GM18870 (cell line): ENCODE measurements at regions not wholly inside any gene's neighbourhood (a gene's known extent, or its start where the extent isn't known, plus 50 kb on each side); places are given as distances from the start of the nearest gene placed in this dataset.

Source experiments
- ATAC-seq: cut with Tn5 transposase; IDR thresholded peaks from one replicate; pipeline ENCODE4 v1.9.1; 2021; ENCODE audit warnings: moderate library complexity; ENCODE audit not compliant: unreplicated experiment

- ATAC-seq = no peak
Measured at GRCh38 chr2:128467321-128467969, 148.8 kb upstream of the HS6ST1 start.

DNA sequence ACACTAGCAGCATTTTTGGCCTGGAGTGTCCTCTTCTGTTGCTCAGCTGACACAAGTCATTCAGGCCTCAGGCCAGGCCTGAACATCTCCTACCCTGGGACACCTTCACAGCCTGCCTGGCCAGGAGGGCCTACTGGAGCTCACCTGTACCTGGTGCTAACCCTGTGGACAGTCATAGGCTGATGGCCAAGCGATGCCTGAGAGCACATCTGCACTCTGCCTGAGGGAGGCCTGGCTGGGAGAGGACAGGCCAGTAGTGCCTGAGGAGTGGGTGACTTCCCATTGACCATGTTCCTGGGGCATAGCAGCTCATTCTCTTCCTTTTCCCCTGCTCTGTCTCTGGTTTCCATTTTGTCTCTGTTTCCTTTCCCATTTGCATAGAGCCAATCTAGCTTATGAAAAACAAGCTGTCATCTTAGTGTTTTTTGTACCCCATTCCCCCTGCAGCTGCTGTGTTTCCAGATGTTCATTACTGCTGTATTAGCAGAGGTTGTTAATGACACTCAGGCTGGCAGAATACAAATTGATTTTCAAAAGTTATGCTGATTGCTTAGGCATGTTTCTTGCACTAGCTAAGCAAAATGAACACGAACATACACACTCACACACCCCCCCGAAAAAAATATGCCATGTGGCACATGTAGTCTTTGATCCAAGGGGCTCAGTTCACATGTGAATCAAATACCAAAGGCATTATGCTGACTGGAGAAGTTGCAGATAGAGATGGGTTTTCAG, 149.7 kb upstream of the HS6ST1 start:
- no peak for ATAC-seq

GRCh38 chr2:128469203-128469602, 150.5 kb upstream of the HS6ST1 start:
- ATAC-seq = no peak

- ATAC-seq = no peak
Measured at GRCh38 chr2:128469875-128470274, 151.2 kb upstream of the HS6ST1 start.

- peak; percentile 22 for ATAC-seq
Measured at GRCh38 chr2:128472789-128473174, 154.1 kb upstream of the HS6ST1 start.

- peak; percentile 57 for ATAC-seq
Measured at GRCh38 chr2:128473175-128474035, 154.7 kb upstream of the HS6ST1 start.

GRCh38 chr2:128474036-128474955, 155.6 kb upstream of the HS6ST1 start:
- ATAC-seq = no peak

GRCh38 chr2:128474962-128475361, 156.3 kb upstream of the HS6ST1 start:
- ATAC-seq = no peak

GRCh38 chr2:128475427-128476211, 157.0 kb upstream of the HS6ST1 start:
- no peak for ATAC-seq

GRCh38 chr2:128477026-128477820, 158.6 kb upstream of the HS6ST1 start:
- no peak for ATAC-seq

DNA sequence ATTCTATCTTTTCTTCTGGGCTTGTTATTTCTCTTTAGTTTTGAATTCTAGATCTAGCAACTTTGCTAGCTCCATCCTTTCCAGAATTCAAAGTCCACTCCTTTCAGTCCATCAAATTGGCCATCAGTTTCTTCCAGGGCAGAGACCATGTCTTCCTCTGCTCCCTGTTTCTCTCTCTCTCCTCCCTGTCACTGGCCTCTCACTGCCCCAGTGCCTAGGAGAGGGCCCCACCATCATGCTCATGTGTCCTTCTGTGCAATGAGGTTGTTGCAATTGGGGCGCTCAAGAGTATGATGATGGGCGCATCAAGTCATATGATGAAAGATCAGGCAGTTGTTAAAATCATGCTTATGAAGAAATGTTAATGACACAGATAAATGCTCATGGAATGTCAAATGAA, 159.2 kb upstream of the HS6ST1 start:
- no peak for ATAC-seq

- no peak for ATAC-seq
Measured at GRCh38 chr2:128485761-128486639, 167.3 kb upstream of the HS6ST1 start.

DNA sequence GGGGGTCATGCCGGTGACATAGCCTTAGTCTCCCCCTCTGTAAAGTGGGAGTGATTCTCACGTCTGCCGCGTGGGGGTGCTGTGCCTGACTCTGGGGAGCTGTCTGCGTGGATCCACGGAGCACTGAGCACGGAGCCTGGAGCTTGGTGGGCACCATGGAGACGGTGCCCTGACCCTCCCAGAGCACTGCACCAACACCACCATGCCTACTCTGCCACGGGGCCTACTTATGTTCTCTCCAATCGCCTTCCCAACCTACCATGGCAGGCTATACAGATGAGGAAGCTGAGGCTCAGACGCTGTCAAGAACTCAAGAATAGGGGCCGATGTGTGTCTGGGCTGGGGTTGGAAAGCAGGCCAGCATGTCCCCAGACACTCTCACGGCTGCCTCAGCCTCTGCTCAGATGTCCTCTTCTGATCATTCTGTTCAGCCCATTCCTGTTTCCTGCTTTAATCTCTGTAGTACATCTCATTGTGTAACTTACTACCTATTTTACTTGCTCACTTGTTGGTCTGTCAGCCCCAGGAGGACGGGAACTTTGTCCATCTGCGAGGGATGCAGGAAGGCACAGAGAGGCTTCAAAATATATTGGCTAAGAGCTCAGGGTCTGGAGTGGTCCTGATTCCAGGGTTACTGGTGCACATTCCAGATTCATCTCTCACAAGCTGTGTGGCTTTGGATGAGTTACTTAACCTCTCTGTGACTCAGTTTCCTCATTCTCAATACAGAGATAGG, 168.1 kb upstream of the HS6ST1 start:
- ATAC-seq = no peak

DNA sequence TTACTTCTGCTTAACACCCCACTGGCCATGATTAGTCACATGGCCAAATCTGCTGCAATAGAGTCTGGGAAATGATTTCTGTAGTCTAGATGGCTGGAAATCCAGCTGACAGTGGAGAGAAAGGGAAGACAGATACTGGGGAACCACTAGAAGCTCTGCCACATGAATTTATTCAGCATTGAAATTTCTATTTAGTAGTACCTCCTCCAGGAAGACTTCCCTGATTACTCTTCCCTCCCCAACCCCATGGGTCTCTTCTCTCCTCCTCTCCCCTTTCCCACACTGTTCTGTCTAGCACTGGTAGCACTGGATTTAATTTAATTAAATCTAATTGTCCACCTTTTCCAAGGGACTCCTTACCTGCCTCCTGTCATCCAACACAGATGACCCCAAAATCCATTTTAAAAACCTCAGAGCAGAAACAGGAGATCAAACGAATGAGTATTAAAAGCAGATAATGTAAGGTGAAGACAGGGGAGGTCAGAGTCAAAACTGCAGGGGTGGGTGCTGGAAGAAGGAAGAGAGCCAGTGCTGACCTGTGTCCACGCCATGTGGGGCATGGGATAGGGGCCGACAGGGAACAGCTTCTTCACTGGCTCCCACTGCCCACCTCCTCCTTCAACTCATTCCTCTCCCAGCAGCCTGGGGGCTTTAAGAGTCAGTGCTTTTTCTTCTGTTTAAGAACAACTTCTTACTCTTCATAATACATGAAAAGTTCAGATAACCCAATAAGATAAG, 169.2 kb upstream of the HS6ST1 start:
- no peak for ATAC-seq

DNA sequence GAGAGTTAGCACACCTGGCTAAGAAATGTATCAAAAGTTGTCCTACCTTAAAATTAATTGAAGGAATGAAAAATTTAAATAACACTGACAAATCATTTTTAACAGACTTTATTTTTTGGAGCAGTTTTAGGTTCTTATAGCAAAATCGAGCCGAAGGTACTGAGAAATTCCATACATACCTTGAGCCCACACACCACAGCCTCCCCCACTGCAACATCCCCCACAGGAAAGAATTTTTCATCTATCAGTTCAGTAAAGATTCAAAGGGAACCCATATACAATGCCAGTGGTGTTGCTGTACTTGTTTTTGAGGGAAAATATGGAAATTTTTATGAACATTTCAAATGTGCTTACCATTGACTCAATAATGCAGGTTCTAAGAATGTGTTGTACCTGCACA, 169.8 kb upstream of the HS6ST1 start:
- ATAC-seq = no peak

- ATAC-seq = no peak
Measured at GRCh38 chr2:128489526-128490273, 171.0 kb upstream of the HS6ST1 start.
